ENCODE measurements at regions not wholly inside any gene's neighbourhood (a gene's known extent, or its start where the extent isn't known, plus 50 kb on each side); places are given as distances from the start of the nearest gene placed in this dataset.

DNA sequence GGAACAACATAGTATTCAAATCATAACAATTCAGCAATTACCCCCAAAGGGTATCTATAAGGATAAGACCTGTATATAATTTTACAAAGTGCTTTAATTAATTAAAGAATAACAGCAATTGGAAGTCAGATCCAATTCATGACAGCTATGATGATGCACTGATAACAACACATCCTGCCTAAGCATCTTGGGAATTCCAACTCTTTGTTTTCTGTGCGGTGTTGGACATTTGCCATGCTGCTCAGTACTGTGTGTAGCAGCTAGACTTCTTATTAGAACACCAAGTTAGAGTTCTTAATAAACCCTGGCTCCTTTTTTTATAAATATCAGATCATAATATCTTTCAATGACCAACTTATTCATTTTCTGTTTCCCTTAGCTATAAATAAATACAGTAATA lies 209.0 kb downstream of the SEC61B start:
- H3K27me3 Mint-ChIP-seq (ENCODE audit: unreplicated experiment), result no peaks in the 10 kb centered on the region
- no peak for DNase-seq
- peaks cover 22% of the 10 kb centered on the region for H3K4me1 Mint-ChIP-seq (ENCODE audit: low read depth, unreplicated experiment)
- H3K9me3 Mint-ChIP-seq (ENCODE audit: low read depth, unreplicated experiment), result no peaks in the 10 kb centered on the region
- CTCF ChIA-PET, result no interaction called here
- H3K36me3 Mint-ChIP-seq (ENCODE audit: insufficient read depth, unreplicated experiment), result no peaks in the 10 kb centered on the region
- intact Hi-C loops (cut with micrococcal nuclease; ENCODE audit: unreplicated experiment), result no loop called here
- no peak for TF ChIP-seq CTCF (IDR thresholded peaks at IDR 0.05; ENCODE audit: unreplicated experiment)
- H3K4me3 Mint-ChIP-seq (ENCODE audit: low read depth, unreplicated experiment), result no peak overlapping the region
- no TSS peak for BruUV-seq (replicated peaks)
- H3K27ac Mint-ChIP-seq (ENCODE audit: unreplicated experiment), result no peak overlapping the region

GRCh38 chr9:99432075-99432474 lies 210.0 kb downstream of the SEC61B start:
- no peak overlapping the region for H3K27ac Mint-ChIP-seq (ENCODE audit: unreplicated experiment)
- intact Hi-C loops (cut with micrococcal nuclease; ENCODE audit: unreplicated experiment), result no loop called here
- DNase-seq, result no peak
- H3K9me3 Mint-ChIP-seq (ENCODE audit: low read depth, unreplicated experiment), result no peaks in the 10 kb centered on the region
- H3K36me3 Mint-ChIP-seq (ENCODE audit: insufficient read depth, unreplicated experiment), result no peaks in the 10 kb centered on the region
- no TSS peak for BruUV-seq (replicated peaks)
- CTCF ChIA-PET, result no interaction called here
- no peaks in the 10 kb centered on the region for H3K27me3 Mint-ChIP-seq (ENCODE audit: unreplicated experiment)
- H3K4me1 Mint-ChIP-seq (ENCODE audit: low read depth, unreplicated experiment), result peaks cover 22% of the 10 kb centered on the region
- TF ChIP-seq CTCF (IDR thresholded peaks at IDR 0.05; ENCODE audit: unreplicated experiment), result no peak
- no peak overlapping the region for H3K4me3 Mint-ChIP-seq (ENCODE audit: low read depth, unreplicated experiment)

- Mint-ChIP-seq H3K36me3 (ENCODE audit: insufficient read depth, unreplicated experiment) (no peaks in the 10 kb centered on the region), H3K4me3 (ENCODE audit: low read depth, unreplicated experiment) (no peak overlapping the region), H3K27me3 (ENCODE audit: unreplicated experiment) (no peaks in the 10 kb centered on the region), H3K4me1 (ENCODE audit: low read depth, unreplicated experiment) (peaks cover 22% of the 10 kb centered on the region), H3K9me3 (ENCODE audit: low read depth, unreplicated experiment) (no peaks in the 10 kb centered on the region), H3K27ac (ENCODE audit: unreplicated experiment) (peak overlapping the region; percentile 48)
- intact Hi-C loops (cut with micrococcal nuclease; ENCODE audit: unreplicated experiment), result no loop called here
- BruUV-seq (replicated peaks), result no TSS peak
- CTCF ChIA-PET, result no interaction called here
- no peak for DNase-seq
- TF ChIP-seq CTCF (IDR thresholded peaks at IDR 0.05; ENCODE audit: unreplicated experiment), result no peak
Observed at GRCh38 chr9:99433095-99433494, 211.0 kb downstream of the SEC61B start.

DNA sequence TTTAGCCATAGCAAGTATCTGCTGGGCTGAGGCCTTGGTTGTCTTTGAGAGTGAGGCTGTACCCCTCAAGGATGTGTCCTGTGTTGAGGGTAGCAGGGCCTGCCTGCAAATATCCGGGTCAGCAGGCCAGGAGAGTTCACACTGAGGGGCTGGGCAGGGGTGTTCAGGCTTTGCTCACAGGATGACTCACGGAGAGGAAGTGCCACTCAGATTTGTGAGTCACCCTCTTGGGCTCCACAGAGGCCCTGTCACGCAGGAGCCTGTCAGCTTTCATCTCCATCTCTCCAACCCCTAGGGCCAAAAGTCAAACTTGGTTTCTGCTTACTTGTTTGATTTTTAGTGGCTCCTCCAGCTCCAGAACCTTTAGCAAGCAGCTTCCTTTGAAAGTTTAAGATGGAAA lies 211.5 kb downstream of the SEC61B start:
- CTCF ChIA-PET, result no interaction called here
- DNase-seq, result peak; percentile 54
- Mint-ChIP-seq H3K4me3 (ENCODE audit: low read depth, unreplicated experiment) (no peak overlapping the region), H3K27me3 (ENCODE audit: unreplicated experiment) (no peaks in the 10 kb centered on the region), H3K36me3 (ENCODE audit: insufficient read depth, unreplicated experiment) (no peaks in the 10 kb centered on the region), H3K27ac (ENCODE audit: unreplicated experiment) (peak overlapping the region; percentile 48), H3K9me3 (ENCODE audit: low read depth, unreplicated experiment) (no peaks in the 10 kb centered on the region), H3K4me1 (ENCODE audit: low read depth, unreplicated experiment) (peaks cover 22% of the 10 kb centered on the region)
- no peak for TF ChIP-seq CTCF (IDR thresholded peaks at IDR 0.05; ENCODE audit: unreplicated experiment)
- BruUV-seq (replicated peaks), result no TSS peak
- intact Hi-C loops (cut with micrococcal nuclease; ENCODE audit: unreplicated experiment), result no loop called here

DNA sequence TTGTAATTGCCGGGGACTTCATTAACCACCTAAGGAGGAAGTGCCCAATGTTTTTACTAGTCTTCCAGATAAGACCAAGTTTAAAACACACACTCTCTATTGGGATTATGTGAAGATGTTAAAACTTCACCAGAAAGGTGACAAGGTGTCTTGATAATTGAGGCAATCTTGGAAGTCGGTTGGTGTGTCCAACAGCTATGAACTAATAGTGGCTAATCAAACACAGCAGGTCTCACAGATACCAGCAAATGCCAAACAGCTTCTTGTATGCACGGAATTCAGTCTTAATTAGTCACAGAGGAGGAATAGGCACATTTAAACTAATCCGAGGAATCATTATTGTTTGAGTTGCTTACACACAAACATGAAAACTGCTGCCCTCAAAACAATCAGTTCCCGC lies 214.5 kb downstream of the SEC61B start:
- no TSS peak for BruUV-seq (replicated peaks)
- intact Hi-C loops (cut with micrococcal nuclease; ENCODE audit: unreplicated experiment), result no loop called here
- no peak for TF ChIP-seq CTCF (IDR thresholded peaks at IDR 0.05; ENCODE audit: unreplicated experiment)
- Mint-ChIP-seq H3K9me3 (ENCODE audit: low read depth, unreplicated experiment) (no peaks in the 10 kb centered on the region), H3K27me3 (ENCODE audit: unreplicated experiment) (no peaks in the 10 kb centered on the region), H3K4me1 (ENCODE audit: low read depth, unreplicated experiment) (peaks cover 22% of the 10 kb centered on the region), H3K4me3 (ENCODE audit: low read depth, unreplicated experiment) (no peak overlapping the region), H3K36me3 (ENCODE audit: insufficient read depth, unreplicated experiment) (no peaks in the 10 kb centered on the region), H3K27ac (ENCODE audit: unreplicated experiment) (no peak overlapping the region)
- CTCF ChIA-PET, result no interaction called here
- no peak for DNase-seq
